ENCODE measurements at regions not wholly inside any gene's neighbourhood (a gene's known extent, or its start where the extent isn't known, plus 50 kb on each side); places are given as distances from the start of the nearest gene placed in this dataset.
"Not testable (repeated sequence)": the region's sequence is repeated elsewhere in the genome, so short reads cannot be mapped to it uniquely, and the experiment has no call there.

DNA sequence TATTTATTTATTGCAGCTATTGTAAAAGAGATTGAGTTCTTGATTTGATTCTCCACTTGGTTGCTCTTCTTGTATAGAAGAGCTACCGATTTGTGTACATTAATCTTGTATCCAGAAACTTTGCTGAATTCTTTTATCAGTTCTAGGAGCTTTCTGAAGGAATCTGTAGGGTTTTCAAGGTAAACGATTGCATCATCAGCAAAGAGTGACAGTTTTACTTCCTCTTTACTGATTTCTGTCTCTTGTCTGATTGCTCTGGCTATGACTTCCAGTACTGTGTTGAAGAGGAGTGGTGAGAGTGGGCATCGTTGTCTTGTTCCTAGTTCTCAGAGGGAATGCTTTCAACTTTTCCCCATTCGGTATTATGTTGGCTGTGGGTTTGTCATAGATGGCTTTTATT is 103.1 kb downstream of the CAPZA3 start:
- H3K23ac ChIP-seq (ENCODE audit: low read depth, low read length); H2AFZ ChIP-seq (replicated peaks; ENCODE audit: low read length, poor library complexity); H3K27ac ChIP-seq (ENCODE audit: insufficient read depth, low read length); H2BK120ac ChIP-seq (ENCODE audit: low read depth, low read length); H4K8ac ChIP-seq (ENCODE audit: low read depth in 2 of 2, low read length in 2 of 2); H2AK5ac ChIP-seq (ENCODE audit: low read depth, low read length); H4K5ac ChIP-seq (ENCODE audit: low read depth, low read length); H3K9ac ChIP-seq (ENCODE audit: low read depth, low read length); ATAC-seq (ENCODE audit: low read depth); H2BK5ac ChIP-seq (ENCODE audit: low read depth, low read length, poor library complexity, severe bottlenecking); H3K9me3 ChIP-seq (ENCODE audit: control insufficient read depth, insufficient read depth, low read length); CTCF ChIA-PET; H2AK9ac ChIP-seq (replicated peaks; ENCODE audit: low read depth, low read length, poor library complexity); DNase-seq; POLR2A ChIA-PET (ENCODE audit: unreplicated experiment); H3K4ac ChIP-seq (ENCODE audit: low read depth, low read length); H3K27me3 ChIP-seq (ENCODE audit: control insufficient read depth, insufficient read depth, low read length); H3K18ac ChIP-seq (ENCODE audit: low read depth, low read length); H2BK15ac ChIP-seq (ENCODE audit: low read depth, low read length); in situ Hi-C loops (cut with MboI; ENCODE audit: low sequenced_read_pairs); H3K14ac ChIP-seq (replicated peaks; ENCODE audit: low read depth, low read length); intact Hi-C loops (cut with micrococcal nuclease); H3K79me1 ChIP-seq (ENCODE audit: low read depth in 1 of 2, low read length in 2 of 2); H4K20me1 ChIP-seq (ENCODE audit: insufficient read depth, low read length); H2BK20ac ChIP-seq (ENCODE audit: low read depth, low read length); BruUV-seq (replicated peaks); dilution Hi-C loops (cut with HindIII; ENCODE audit: low sequenced_read_pairs, unreplicated experiment); H3K4me2 ChIP-seq (ENCODE audit: low read depth, low read length); H3K4me3 ChIP-seq (ENCODE audit: insufficient read depth, low read depth, low read length); H4K91ac ChIP-seq (ENCODE audit: insufficient read depth, low read depth, low read length); H3K56ac ChIP-seq (ENCODE audit: extremely low read depth, insufficient read depth, low read length); H3K36me3 ChIP-seq (ENCODE audit: control insufficient read depth, insufficient read depth, low read length); H3K4me1 ChIP-seq (ENCODE audit: control insufficient read depth, insufficient read depth, low read length); H3K9me1 ChIP-seq (ENCODE audit: insufficient read depth, low read length): not testable (repeated sequence)
- WGBS, 2 experiments (ENCODE audit: extremely low coverage in 2 of 2, insufficient read length in 1 of 2): no CpG with 5 or more reads among the region's 4 CpGs
- TF ChIP-seq CEBPB (IDR thresholded peaks at IDR 0.05; ENCODE audit: low read depth, low read length): peak; percentile 39; the same call in 1 of the 2 replicates

Measured in IMR-90 (cell line).